Heart right ventricle (tissue), 16 donors: ENCODE measurements at regions not wholly inside any gene's neighbourhood (a gene's known extent, or its start where the extent isn't known, plus 50 kb on each side); places are given as distances from the start of the nearest gene placed in this dataset.

Experiments used
- ATAC-seq, 8 donors: fragments of 200-7000 bp; cut with Tn5 transposase; one replicate each; pipeline ENCODE4 v1.9.1; 2020; ENCODE audit warnings: mild to moderate bottlenecking in 8 of 8, moderate library complexity in 8 of 8, moderate number of reproducible peaks in 1 of 8
- DNase-seq, 2 donors: peaks; one replicate each; pipeline ENCODE4 v3.0.0-alpha.2; 2020
- H3K27ac ChIP-seq, 10 donors: fragments of 200-600 bp; sonication (generic) in 2 of 10; one replicate each; pipeline versions ENCODE4 v1.5.0 to v1.8.0; 2020 to 2022; ENCODE audit warnings: mild to moderate bottlenecking in 3 of 10
- H3K27me3 ChIP-seq, 7 donors: fragments of 200-600 bp; one replicate each; pipeline ENCODE4 v1.8.0; 2021 to 2022; ENCODE audit warnings: mild to moderate bottlenecking in 2 of 7
- H3K36me3 ChIP-seq, 9 donors: fragments of 200-600 bp; sonication (generic) in 1 of 9; one replicate each; pipeline versions ENCODE4 v1.5.0 to v1.8.0; 2020 to 2022; ENCODE audit warnings: mild to moderate bottlenecking in 2 of 9
- H3K4me1 ChIP-seq, 9 donors: fragments of 200-600 bp; sonication (generic) in 1 of 9; one replicate each; pipeline versions ENCODE4 v1.5.0 to v1.8.0; 2020 to 2022; ENCODE audit warnings: mild to moderate bottlenecking in 4 of 9
- H3K4me3 ChIP-seq, 10 donors: fragments of 200-600 bp; sonication (generic) in 2 of 10; one replicate each; pipeline versions ENCODE4 v1.5.0 to v1.8.0; 2020 to 2022; ENCODE audit warnings: mild to moderate bottlenecking in 7 of 10, moderate library complexity in 2 of 10
- H3K9me3 ChIP-seq, 11 donors: fragments of 200-600 bp in 10 of 11; sonication (generic) in 2 of 11; one replicate each; pipeline versions ENCODE4 v1.5.0 to v1.8.0; 2013 to 2022; ENCODE audit warnings: mild to moderate bottlenecking in 2 of 11, control low read depth in 1 of 11, moderate library complexity in 1 of 11
- CTCF ChIP-seq, 9 donors: fragments of 200-600 bp; sonication (generic) in 2 of 9; IDR thresholded peaks; one replicate each; pipeline versions ENCODE4 v1.5.0 to v1.8.0; 2021 to 2022; ENCODE audit warnings: antibody characterized with exemption in 9 of 9, mild to moderate bottlenecking in 5 of 9, moderate library complexity in 1 of 9
- WGBS, 2 donors: extraction: QIAGEN DNeasy Blood & Tissue Kit; methylation state at CpG; one replicate each; pipeline ENCODE4 v1.1.7; 2013; ENCODE audit warnings: inconsistent platforms in 1 of 2; 5-methylcytosine and 5-hydroxymethylcytosine counted together
- intact Hi-C, 10 donors: fragments of 100-400 bp; cut with DNase I; formaldehyde crosslinking; loops; one replicate each; pipeline versions ENCODE4 v1.11.1 to v1.14.2; 2022
- donor health status: Arrhythmogenic right ventricular cardiomyopathy.
- donor health status: ischemic (EF 13 %, LVEDD 7.1; RV severe dilation, severe dysfunction).
- donor health status: healthy with polysubstance abuse.
- donor health status: DM: no; HTN: yes; CAD: no.
- donor health status: DM: no; HTN: no; CAD: no.
- donor health status: ischemic (EF 25% LVEDD 6.9; RV normal size, moderate dysfunction).
- donor health status: ischemic (EF 25% LVEDD 5.7; RV mildly dilated, moderate dysfunction).
- donor health status: healthy.
- donor health status: DM: yes; HTN: yes; CAD: no.
- donor health status: Ischemic cardiomyopathy.
- donor health status: ischemic (EF 35%, LVEDD 5.7; RV mildly dilated, moderate dysfunction).
- donor health status: nonischemic (EF 11% LVEDD 7.7; RV severe dilation, severe dysfunction).
- donor health status: DM: yes; HTN: yes; CAD: no.
- donor health status: PGD.
- donor health status: ischemic (EF 29% LVEDD 5.4; RV normal size, mild dysfunction).
- donor health status: nonischemic (EF 23%, LVEDD 6.1; RV moderate dilation, normal function).

GRCh38 chr13:111917086-111917485 is 149.9 kb upstream of the SOX1 start:
- TF ChIP-seq CTCF (IDR thresholded peaks at IDR 0.05), result no peak
- Histone ChIP-seq H3K9me3 (no peaks in the 10 kb centered on the region), H3K4me1 (no peaks in the 10 kb centered on the region), H3K36me3 (no peaks in the 10 kb centered on the region), H3K27me3 (peaks cover 0 to 70% (median 42%) of the 10 kb centered on the region in 7 donors), H3K27ac (no peak overlapping the region), H3K4me3 (no peak overlapping the region)
- DNase-seq, result no peak
- no peak for ATAC-seq
- intact Hi-C loops, result no loop called here
- 72 to 73% methylated on average over 13 of the region's 13 CpGs for WGBS, 2 donors

- 80 to 83% methylated on average over 16 of the region's 16 CpGs for WGBS, 2 donors
- Histone ChIP-seq H3K27ac (no peak overlapping the region), H3K9me3 (no peaks in the 10 kb centered on the region), H3K4me1 (no peaks in the 10 kb centered on the region), H3K36me3 (no peaks in the 10 kb centered on the region), H3K4me3 (no peak overlapping the region), H3K27me3 (peaks cover 0 to 70% (median 42%) of the 10 kb centered on the region in 7 donors)
- ATAC-seq (no peak), DNase-seq (no peak)
- no peak for TF ChIP-seq CTCF (IDR thresholded peaks at IDR 0.05)
- intact Hi-C loops, result no loop called here
These were observed 149.0 kb upstream of the SOX1 start for GRCh38 chr13:111917901-111918300.

- DNase-seq (no peak), ATAC-seq (no peak)
- Histone ChIP-seq H3K27me3 (peaks cover 0 to 62% (median 40%) of the 10 kb centered on the region in 7 donors), H3K36me3 (no peaks in the 10 kb centered on the region), H3K4me1 (no peaks in the 10 kb centered on the region), H3K27ac (no peak overlapping the region), H3K9me3 (no peaks in the 10 kb centered on the region), H3K4me3 (no peak overlapping the region)
- intact Hi-C loops, result no loop called here
- TF ChIP-seq CTCF (IDR thresholded peaks at IDR 0.05), result no peak
- WGBS, 2 donors, result 80 to 88% methylated on average over 13 of the region's 13 CpGs
These were observed 147.7 kb upstream of the SOX1 start for GRCh38 chr13:111919286-111919685.

GRCh38 chr13:111919849-111920248 is 147.1 kb upstream of the SOX1 start:
- H3K27me3 ChIP-seq, result peaks cover 0 to 62% (median 43%) of the 10 kb centered on the region in 7 donors
- no peak for DNase-seq
- no peaks in the 10 kb centered on the region for H3K36me3 ChIP-seq
- H3K27ac ChIP-seq, result no peak overlapping the region
- H3K4me1 ChIP-seq, result no peaks in the 10 kb centered on the region
- no peaks in the 10 kb centered on the region for H3K9me3 ChIP-seq
- WGBS, 2 donors, result 49 to 72% methylated on average over 13 of the region's 13 CpGs
- no peak overlapping the region for H3K4me3 ChIP-seq
- no peak for ATAC-seq
- TF ChIP-seq CTCF (IDR thresholded peaks at IDR 0.05), result no peak
- intact Hi-C loops, result no loop called here
